SK-N-SH (cell line): ENCODE measurements at regions not wholly inside any gene's neighbourhood (a gene's known extent, or its start where the extent isn't known, plus 50 kb on each side); places are given as distances from the start of the nearest gene placed in this dataset.

Experiments
- NFIC ChIP-seq: IDR thresholded peaks from 2 replicates; pipeline ENCODE4 v1.4.0; 2012; ENCODE audit warnings: borderline replicate concordance
- SIN3A ChIP-seq: IDR thresholded peaks from 2 replicates; pipeline ENCODE4 v1.6.1; 2012; ENCODE audit warnings: low read depth, mild to moderate bottlenecking, low read length, moderate library complexity, borderline replicate concordance
- SMC3 ChIP-seq: IDR thresholded peaks from 2 replicates; pipeline ENCODE4 v1.6.1; 2012; ENCODE audit warnings: low read depth, low read length, improper control_type of control experiment
- small RNA-seq, 7 experiments: library from RNA; depleted of rRNA; stranded (forward); fragments of <200 nt; gene quantifications; one replicate each; pipeline ENCODE3, GENCODE V24; 2012
- TF ChIP-seq, protein P1 (sequence below): IDR thresholded peaks from 2 replicates; pipeline ENCODE4; 2012

DNA sequence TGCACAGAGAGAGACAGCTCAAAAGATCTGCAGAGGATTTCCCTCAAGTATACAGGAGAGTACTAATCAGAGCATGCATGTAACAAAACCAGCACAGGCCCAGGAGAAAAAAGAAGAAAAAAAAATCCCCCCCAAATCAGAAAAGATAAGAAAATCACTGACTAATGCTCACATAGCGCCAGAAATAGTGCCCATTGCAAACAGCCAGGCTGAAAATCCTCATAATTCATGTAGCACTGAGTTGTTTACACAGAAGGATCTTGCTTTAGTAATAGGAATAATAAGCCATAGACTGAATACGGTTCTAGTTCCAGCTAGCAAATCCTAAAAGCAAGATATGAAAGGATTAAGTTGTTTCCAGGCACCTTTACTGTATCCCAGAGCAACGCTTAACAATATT, 51.8 kb upstream of the MAGEC2 start (continued):
- no peak for TF ChIP-seq SIN3A
- TF ChIP-seq, protein P1, sequence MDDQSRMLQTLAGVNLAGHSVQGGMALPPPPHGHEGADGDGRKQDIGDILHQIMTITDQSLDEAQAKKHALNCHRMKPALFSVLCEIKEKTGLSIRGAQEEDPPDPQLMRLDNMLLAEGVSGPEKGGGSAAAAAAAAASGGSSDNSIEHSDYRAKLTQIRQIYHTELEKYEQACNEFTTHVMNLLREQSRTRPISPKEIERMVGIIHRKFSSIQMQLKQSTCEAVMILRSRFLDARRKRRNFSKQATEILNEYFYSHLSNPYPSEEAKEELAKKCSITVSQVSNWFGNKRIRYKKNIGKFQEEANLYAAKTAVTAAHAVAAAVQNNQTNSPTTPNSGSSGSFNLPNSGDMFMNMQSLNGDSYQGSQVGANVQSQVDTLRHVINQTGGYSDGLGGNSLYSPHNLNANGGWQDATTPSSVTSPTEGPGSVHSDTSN: no peak
- no peak for TF ChIP-seq SMC3
- TF ChIP-seq NFIC: no peak

Small RNA genes lying in the stretch of these regions (small RNA-seq; reads per million reads assigned to genes)
- 0 to 1.7 (median 0) reads per million in 7 experiments for gene RNA5SP516
